Heart left ventricle (tissue), 16 donors: ENCODE measurements at regions not wholly inside any gene's neighbourhood (a gene's known extent, or its start where the extent isn't known, plus 50 kb on each side); places are given as distances from the start of the nearest gene placed in this dataset.

Source experiments
- ATAC-seq, 4 donors: fragments of 200-7000 bp; cut with Tn5 transposase; one replicate each; pipeline ENCODE4 v1.9.1; 2020 to 2022; ENCODE audit warnings: moderate library complexity in 4 of 4, mild to moderate bottlenecking in 3 of 4, moderate number of reproducible peaks in 1 of 4
- DNase-seq, 5 donors: peaks; one replicate each; pipeline ENCODE4 v3.0.0-alpha.2; 2020
- H3K27ac ChIP-seq, 12 donors: fragments of 200-600 bp; sonication (generic) in 4 of 12; one replicate each; pipeline versions ENCODE4 v1.5.0 to v1.8.0; 2016 to 2022; ENCODE audit warnings: mild to moderate bottlenecking in 2 of 12
- H3K27me3 ChIP-seq, 9 donors: fragments of 200-600 bp; sonication (generic) in 2 of 9; one replicate each; pipeline versions ENCODE4 v1.5.1 to v1.8.0; 2016 to 2022; ENCODE audit warnings: mild to moderate bottlenecking in 3 of 9
- H3K36me3 ChIP-seq, 9 donors: fragments of 200-600 bp; sonication (generic) in 2 of 9; one replicate each; pipeline versions ENCODE4 v1.5.0 to v1.8.0; 2018 to 2022; ENCODE audit warnings: mild to moderate bottlenecking in 2 of 9
- H3K4me1 ChIP-seq, 12 donors: fragments of 200-600 bp; sonication (generic) in 4 of 12; one replicate each; pipeline versions ENCODE4 v1.5.0 to v1.8.0; 2016 to 2022; ENCODE audit warnings: mild to moderate bottlenecking in 3 of 12
- H3K4me3 ChIP-seq, 12 donors: fragments of 200-600 bp; sonication (generic) in 4 of 12; one replicate each; pipeline versions ENCODE4 v1.5.0 to v1.8.0; 2017 to 2022; ENCODE audit warnings: mild to moderate bottlenecking in 9 of 12, moderate library complexity in 4 of 12
- H3K9me3 ChIP-seq, 12 donors: fragments of 200-600 bp; sonication (generic) in 4 of 12; one replicate each; pipeline versions ENCODE4 v1.5.0 to v1.8.0; 2016 to 2022; ENCODE audit warnings: mild to moderate bottlenecking in 1 of 12
- CTCF ChIP-seq, 12 donors: fragments of 200-600 bp; sonication (generic) in 4 of 12; IDR thresholded peaks; one replicate each; pipeline versions ENCODE4 v1.5.0 to v1.8.0; 2018 to 2022; ENCODE audit warnings: antibody characterized with exemption in 12 of 12, mild to moderate bottlenecking in 5 of 12
- POLR2A ChIP-seq, 2 donors: fragments of 450-650 bp; IDR thresholded peaks; one replicate each; pipeline ENCODE4 v1.6.1; 2017; ENCODE audit warnings: antibody characterized with exemption in 2 of 2, mild to moderate bottlenecking in 2 of 2, moderate library complexity in 2 of 2
- WGBS, 4 donors: extraction: QIAGEN DNeasy Blood & Tissue Kit in 2 of 4; methylation state at CpG; one replicate each; pipeline versions ENCODE4 v1.1.5 to v1.1.7; 2013 to 2018; 5-methylcytosine and 5-hydroxymethylcytosine counted together
- intact Hi-C, 10 donors: fragments of 100-400 bp; cut with DNase I; formaldehyde crosslinking; loops; one replicate each; pipeline versions ENCODE4 v1.11.1 to v1.14.2; 2022
- donor health status: ischemic (EF 13 %, LVEDD 7.1; RV severe dilation, severe dysfunction).
- donor health status: healthy with polysubstance abuse.
- donor health status: DM: no; HTN: yes; CAD: no.
- donor health status: DM: no; HTN: no; CAD: no.
- donor health status: ischemic (EF 25% LVEDD 6.9; RV normal size, moderate dysfunction).
- donor health status: ischemic (EF 25% LVEDD 5.7; RV mildly dilated, moderate dysfunction).
- donor health status: healthy.
- donor health status: DM: yes; HTN: yes; CAD: no.
- donor health status: ischemic (EF 35%, LVEDD 5.7; RV mildly dilated, moderate dysfunction).
- donor health status: nonischemic (EF 11% LVEDD 7.7; RV severe dilation, severe dysfunction).
- donor health status: DM: yes; HTN: yes; CAD: no.
- donor health status: PGD.
- donor health status: ischemic (EF 29% LVEDD 5.4; RV normal size, mild dysfunction).
- donor health status: nonischemic (EF 23%, LVEDD 6.1; RV moderate dilation, normal function).

DNA sequence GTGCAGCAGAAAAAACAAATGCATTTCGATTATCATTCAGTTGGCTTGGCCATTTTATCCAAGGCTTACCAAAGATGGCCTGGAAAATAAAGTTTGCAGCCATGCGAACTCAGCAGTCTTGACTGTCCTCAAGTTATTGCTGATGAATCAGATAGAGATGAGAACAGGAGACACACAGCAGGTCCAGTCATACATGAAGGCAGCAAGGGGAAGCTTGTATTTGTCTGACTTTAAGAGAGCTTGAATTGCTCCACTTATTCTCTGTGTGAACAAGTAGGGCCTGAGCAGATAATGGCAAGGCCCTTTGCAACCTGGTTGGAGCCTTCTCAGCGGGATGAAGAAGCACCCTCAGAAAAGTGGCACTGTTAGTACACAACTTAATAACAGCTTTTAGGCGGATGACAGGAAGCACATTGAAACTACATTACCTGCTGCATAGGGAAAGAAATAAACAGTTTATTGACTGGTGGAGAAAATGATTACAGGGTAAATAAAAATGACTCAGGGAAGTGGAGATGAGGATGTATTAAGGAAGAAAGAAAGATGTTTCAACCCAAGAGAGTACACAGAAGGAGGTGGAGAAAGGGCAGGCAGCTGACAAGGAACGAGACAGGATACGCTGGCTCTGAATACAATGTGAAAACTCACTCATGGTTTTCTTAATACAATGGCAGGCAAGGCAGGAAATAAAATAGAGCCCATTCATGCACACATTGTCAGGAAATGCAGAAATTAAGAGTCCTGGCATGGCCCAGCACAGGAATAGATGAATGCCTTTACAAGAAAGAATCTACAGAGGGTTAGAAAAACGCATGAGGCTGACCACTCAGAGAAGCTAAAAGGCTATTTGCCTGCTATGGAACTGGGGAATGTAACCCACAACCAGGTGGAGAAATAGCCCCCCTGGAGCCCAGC is 128.4 kb downstream of the GALC start:
- whole genome bisulfite sequencing, 4 donors, result 72 to 77% (median 74%) methylated on average over 7 of the region's 7 CpGs
- no peaks in the 10 kb centered on the region for H3K36me3 ChIP-seq
- no peak overlapping the region for H3K27ac ChIP-seq
- intact Hi-C loops, result no loop called here
- no peaks in the 10 kb centered on the region for H3K4me1 ChIP-seq
- TF ChIP-seq POLR2A (IDR thresholded peaks at IDR 0.05) (no peak), CTCF (IDR thresholded peaks at IDR 0.05) (no peak)
- H3K4me3 ChIP-seq, result no peak overlapping the region
- H3K9me3 ChIP-seq, result peaks cover 0 to 5% (median 0%) of the 10 kb centered on the region in 12 donors
- ATAC-seq (peak in 1 of 4 donors; percentile 11), DNase-seq (no peak)
- no peaks in the 10 kb centered on the region for H3K27me3 ChIP-seq

DNA sequence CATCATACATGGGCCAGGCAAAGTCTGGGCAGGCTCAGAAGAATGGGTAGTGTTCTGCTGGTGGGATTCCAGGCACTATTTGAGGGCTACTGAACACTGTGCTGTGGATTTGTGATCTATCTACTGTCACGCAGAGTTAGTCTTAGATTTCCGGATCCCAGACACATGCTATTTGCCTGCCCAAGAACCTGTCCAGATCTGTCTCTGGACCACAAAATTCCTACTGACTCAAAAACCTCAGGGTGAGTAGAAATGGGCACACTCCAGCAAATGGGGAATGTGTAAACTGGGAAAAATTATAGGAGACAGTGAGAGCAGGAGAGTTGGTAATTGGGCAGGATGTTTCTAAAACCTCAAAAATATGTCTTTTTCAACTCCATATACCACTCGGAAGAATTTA is 129.9 kb downstream of the GALC start:
- 93 to 98% (median 97%) methylated on average over 3 of the region's 3 CpGs for WGBS, 4 donors
- Histone ChIP-seq H3K4me3 (no peak overlapping the region), H3K36me3 (no peaks in the 10 kb centered on the region), H3K4me1 (no peaks in the 10 kb centered on the region), H3K27ac (no peak overlapping the region), H3K9me3 (peaks cover 0 to 9% (median 0%) of the 10 kb centered on the region in 12 donors), H3K27me3 (no peaks in the 10 kb centered on the region)
- TF ChIP-seq CTCF (IDR thresholded peaks at IDR 0.05), result no peak
- intact Hi-C loops, result no loop called here
- no peak for ATAC-seq
- DNase-seq, result no peak

DNA sequence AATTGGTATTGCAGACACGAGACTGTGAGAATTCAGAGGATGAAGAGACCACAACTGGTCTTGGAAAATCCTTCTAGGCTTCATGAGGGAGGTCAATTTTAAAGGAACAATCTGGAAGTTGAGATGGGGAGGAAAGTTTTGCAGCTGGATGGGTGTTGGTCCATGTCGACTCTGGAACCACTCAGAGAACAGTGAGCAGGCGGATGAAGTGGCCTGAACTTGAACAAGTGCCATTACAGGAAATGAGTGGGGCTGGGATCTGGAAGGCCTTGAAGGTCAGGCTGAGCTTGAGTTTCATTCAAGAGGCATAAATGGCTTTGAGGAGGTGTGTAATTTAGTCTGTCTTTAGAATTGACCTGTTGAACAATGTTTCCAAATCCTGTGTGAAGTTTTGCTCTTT is 140.9 kb downstream of the GALC start:
- ATAC-seq, result peak in 2 of 4 donors; percentile 81 to 89
- peaks cover 0 to 1% (median 0%) of the 10 kb centered on the region in 12 donors for H3K9me3 ChIP-seq
- WGBS, 4 donors, result 43 to 77% (median 65%) methylated on average over 3 of the region's 3 CpGs
- intact Hi-C loops, result no loop called here
- no peaks in the 10 kb centered on the region for H3K27me3 ChIP-seq
- H3K4me3 ChIP-seq, result no peak overlapping the region
- DNase-seq, result no peak
- TF ChIP-seq POLR2A (IDR thresholded peaks at IDR 0.05) (no peak), CTCF (IDR thresholded peaks at IDR 0.05) (no peak)
- H3K4me1 ChIP-seq, result peaks cover 0 to 12% (median 0%) of the 10 kb centered on the region in 12 donors
- peak overlapping the region in 1 of 12 donors; percentile 47 for H3K27ac ChIP-seq
- no peaks in the 10 kb centered on the region for H3K36me3 ChIP-seq

DNA sequence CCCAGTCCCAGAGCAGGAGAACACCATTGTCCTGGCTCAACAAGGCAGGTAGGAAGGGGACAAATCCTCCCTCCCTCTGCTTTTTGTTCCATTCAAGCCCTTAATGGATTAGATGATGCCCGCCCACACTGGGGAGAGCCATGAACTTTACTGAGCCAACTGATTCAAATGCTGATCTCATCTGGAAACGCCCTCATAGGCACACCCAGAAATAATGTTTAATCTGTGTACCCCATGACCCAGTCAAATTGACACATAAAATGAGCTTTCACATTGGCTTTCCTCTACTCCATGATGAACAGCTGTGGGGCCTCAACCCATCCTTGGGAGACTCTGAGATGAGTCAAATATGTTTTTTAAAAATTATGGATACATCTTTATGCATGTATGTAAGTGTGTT is 141.8 kb downstream of the GALC start:
- H3K36me3 ChIP-seq, result no peaks in the 10 kb centered on the region
- intact Hi-C loops, result no loop called here
- H3K4me3 ChIP-seq, result no peak overlapping the region
- peak in 2 of 4 donors; percentile 31 to 41 for ATAC-seq
- WGBS, 4 donors, result 79 to 88% (median 84%) methylated on average over 2 of the region's 2 CpGs
- peaks cover 0 to 12% (median 0%) of the 10 kb centered on the region in 12 donors for H3K4me1 ChIP-seq
- peak overlapping the region in 2 of 12 donors; percentile 24 to 47 for H3K27ac ChIP-seq
- TF ChIP-seq CTCF (IDR thresholded peaks at IDR 0.05) (no peak), POLR2A (IDR thresholded peaks at IDR 0.05) (no peak)
- H3K27me3 ChIP-seq, result no peaks in the 10 kb centered on the region
- no peak for DNase-seq
- H3K9me3 ChIP-seq, result peaks cover 0 to 4% (median 0%) of the 10 kb centered on the region in 12 donors
